ENCODE measurements at regions not wholly inside any gene's neighbourhood (a gene's known extent, or its start where the extent isn't known, plus 50 kb on each side); places are given as distances from the start of the nearest gene placed in this dataset.

DNA sequence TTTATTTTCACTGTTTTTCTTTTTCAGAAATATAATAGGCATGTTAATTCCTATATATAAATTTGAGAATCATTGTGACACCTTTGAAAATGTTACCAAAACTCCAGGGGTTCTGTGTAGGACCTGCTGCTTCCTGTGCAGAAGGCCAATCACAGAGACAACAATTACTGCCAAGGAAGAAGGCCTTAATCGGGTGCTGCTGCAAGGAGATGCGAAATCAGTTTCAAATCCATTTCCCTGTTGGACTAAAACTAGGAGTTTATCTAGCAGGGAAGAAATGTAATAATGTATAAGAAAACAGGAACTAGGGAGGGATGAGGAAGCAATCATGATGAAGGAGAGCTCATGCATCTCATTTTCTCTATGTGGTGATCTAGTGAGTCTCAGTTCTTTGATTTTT, 209.7 kb upstream of the NUDT12 start:
- no peak overlapping the region for H2BK120ac ChIP-seq (ENCODE audit: low read depth, low read length, poor library complexity, severe bottlenecking)
- 0 out of 4 replicates have a peak, but pooled peaks cover 0 to 2% of the 10 kb centered on the region in 2 experiments for H3K4me1 Mint-ChIP-seq
- H3K27ac Mint-ChIP-seq = no peak overlapping the region
- H3K27me3 ChIP-seq (ENCODE audit: insufficient read depth, low read length) = no peaks in the 10 kb centered on the region
- no peak overlapping the region for H3T11ph ChIP-seq (ENCODE audit: low read length)
- no peak overlapping the region for H3K18ac ChIP-seq (ENCODE audit: insufficient read length, low read depth, low read length)
- H4K91ac ChIP-seq (ENCODE audit: insufficient read length, low read depth, low read length) = no peak overlapping the region
- WGBS (ENCODE audit: extremely low coverage, insufficient read length, low lambda C conversion rate) = no CpG with 5 or more reads among the region's 2 CpGs
- H4K20me1 ChIP-seq (ENCODE audit: control insufficient read depth, insufficient read depth, insufficient read length) = no peaks in the 10 kb centered on the region
- H3K23ac ChIP-seq (ENCODE audit: insufficient read length, low read depth, low read length) = no peak overlapping the region
- peaks cover 5 to 7% of the 10 kb centered on the region in 2 experiments; a peak in 4 of 5 replicates for H3K9me3 Mint-ChIP-seq
- no peak overlapping the region for H3K9ac ChIP-seq (ENCODE audit: extremely low read depth, insufficient read length, low read length)
- no peak overlapping the region for H3K4me2 ChIP-seq (ENCODE audit: insufficient read depth, insufficient read length, low read length)
- H2BK15ac ChIP-seq (ENCODE audit: low read depth, low read length) = no peak overlapping the region
- H3K14ac ChIP-seq (ENCODE audit: insufficient read depth, low read length) = no peak overlapping the region
- TF ChIP-seq CTCF (conservative IDR thresholded peaks at IDR 0.05) = no peak
- H3K56ac ChIP-seq (ENCODE audit: insufficient read length, low read depth, low read length) = no peak overlapping the region
- H2BK5ac ChIP-seq (ENCODE audit: insufficient read length, low read length) = no peak overlapping the region
- H3K79me1 ChIP-seq (ENCODE audit: insufficient read depth, low read depth, low read length, poor library complexity, severe bottlenecking) = no peaks in the 10 kb centered on the region
- H3K23me2 ChIP-seq (ENCODE audit: insufficient read length, low read depth, low read length, poor library complexity, severe bottlenecking) = no peaks in the 10 kb centered on the region
- no peak overlapping the region for H2BK12ac ChIP-seq (ENCODE audit: insufficient read length, low read depth, low read length)
- no peak overlapping the region for H3K4ac ChIP-seq (ENCODE audit: low read depth, low read length)
- H2AK5ac ChIP-seq (ENCODE audit: insufficient read length, low read length) = no peak overlapping the region
- H3K27ac ChIP-seq (ENCODE audit: insufficient read length, low read depth, low read length) = no peak overlapping the region
- H3K9me3 ChIP-seq (ENCODE audit: control insufficient read depth, low read depth, low read length) = peaks cover 7% of the 10 kb centered on the region
- peaks cover 3 to 9% (median 4%) of the 10 kb centered on the region in 3 experiments; a peak in 5 of 7 replicates for H3K36me3 Mint-ChIP-seq (ENCODE audit: insufficient read depth in 1 of 3, low read depth in 3 of 3)
- DNase-seq = no peak
- no peaks in the 10 kb centered on the region for H3K27me3 Mint-ChIP-seq (ENCODE audit: low read depth)
- no peaks in the 10 kb centered on the region for H3K79me2 ChIP-seq (ENCODE audit: insufficient read depth, low read length)
- no peak overlapping the region for H2BK20ac ChIP-seq (ENCODE audit: low read depth, low read length, poor library complexity, severe bottlenecking)
- no peak overlapping the region for H4K5ac ChIP-seq (ENCODE audit: insufficient read length, low read depth, low read length)
- H3K4me3 Mint-ChIP-seq = no peak overlapping the region
- H4K8ac ChIP-seq (replicated peaks; ENCODE audit: insufficient read length, low read depth, low read length) = no peak overlapping the region
- H3K4me1 ChIP-seq (ENCODE audit: insufficient read depth, low read length) = no peaks in the 10 kb centered on the region
- no peak overlapping the region for H2AFZ ChIP-seq (ENCODE audit: low read length)
